Neural progenitor cell (in vitro differentiated cells): ENCODE measurements at regions not wholly inside any gene's neighbourhood (a gene's known extent, or its start where the extent isn't known, plus 50 kb on each side); places are given as distances from the start of the nearest gene placed in this dataset.

Source experiments
- EZH2 ChIP-seq: fragments of 200-600 bp; sonication (generic); IDR thresholded peaks from 2 replicates; pipeline ENCODE4 v1.6.1; 2017; ENCODE audit warnings: antibody characterized with exemption, mild to moderate bottlenecking, moderate library complexity
- EZH2phosphoT487 ChIP-seq: fragments of 200-600 bp; sonication (generic); IDR thresholded peaks from 2 replicates; pipeline ENCODE4 v1.6.1; 2017; ENCODE audit warnings: antibody characterized with exemption
- TF ChIP-seq, protein P1 (sequence below): fragments of 200-600 bp; sonication (generic); IDR thresholded peaks from 2 replicates; pipeline ENCODE4 v1.5.1; 2017; ENCODE audit warnings: antibody characterized with exemption, mild to moderate bottlenecking

DNA sequence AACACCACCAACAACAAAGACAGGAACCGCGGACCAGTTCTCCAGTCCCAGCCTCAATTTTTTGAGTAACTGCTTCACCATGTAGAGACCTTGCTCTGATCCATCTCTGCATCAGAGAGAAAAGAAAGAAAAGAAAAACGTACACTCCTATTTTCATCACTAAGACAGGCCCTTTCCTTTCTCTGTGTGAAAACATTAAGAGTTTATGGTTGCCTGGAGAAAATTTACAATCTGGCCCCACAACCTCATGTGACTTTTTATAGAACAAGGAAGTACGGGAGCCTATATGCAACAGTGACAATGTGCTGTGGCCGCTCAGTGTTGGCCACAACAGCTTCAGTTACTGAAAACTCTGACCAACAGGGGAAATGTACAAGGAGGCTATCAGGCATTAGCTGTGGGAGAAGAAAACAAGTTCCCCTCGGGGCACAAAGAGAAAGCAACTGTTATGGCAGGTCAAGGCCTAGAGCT lies 272.9 kb upstream of the PTGER4 start:
- TF ChIP-seq, protein P1, sequence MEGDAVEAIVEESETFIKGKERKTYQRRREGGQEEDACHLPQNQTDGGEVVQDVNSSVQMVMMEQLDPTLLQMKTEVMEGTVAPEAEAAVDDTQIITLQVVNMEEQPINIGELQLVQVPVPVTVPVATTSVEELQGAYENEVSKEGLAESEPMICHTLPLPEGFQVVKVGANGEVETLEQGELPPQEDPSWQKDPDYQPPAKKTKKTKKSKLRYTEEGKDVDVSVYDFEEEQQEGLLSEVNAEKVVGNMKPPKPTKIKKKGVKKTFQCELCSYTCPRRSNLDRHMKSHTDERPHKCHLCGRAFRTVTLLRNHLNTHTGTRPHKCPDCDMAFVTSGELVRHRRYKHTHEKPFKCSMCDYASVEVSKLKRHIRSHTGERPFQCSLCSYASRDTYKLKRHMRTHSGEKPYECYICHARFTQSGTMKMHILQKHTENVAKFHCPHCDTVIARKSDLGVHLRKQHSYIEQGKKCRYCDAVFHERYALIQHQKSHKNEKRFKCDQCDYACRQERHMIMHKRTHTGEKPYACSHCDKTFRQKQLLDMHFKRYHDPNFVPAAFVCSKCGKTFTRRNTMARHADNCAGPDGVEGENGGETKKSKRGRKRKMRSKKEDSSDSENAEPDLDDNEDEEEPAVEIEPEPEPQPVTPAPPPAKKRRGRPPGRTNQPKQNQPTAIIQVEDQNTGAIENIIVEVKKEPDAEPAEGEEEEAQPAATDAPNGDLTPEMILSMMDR: no peak
- TF ChIP-seq EZH2: no peak
- no peak for TF ChIP-seq EZH2phosphoT487
